Uterus (tissue), 2 donors: ENCODE measurements at regions not wholly inside any gene's neighbourhood (a gene's known extent, or its start where the extent isn't known, plus 50 kb on each side); places are given as distances from the start of the nearest gene placed in this dataset.

Source experiments
- POLR2A ChIP-seq, 2 donors: fragments of 450-650 bp; IDR thresholded peaks; one replicate each; pipeline ENCODE4 v1.6.1; 2016; ENCODE audit warnings: antibody characterized with exemption in 2 of 2, mild to moderate bottlenecking in 1 of 2, moderate library complexity in 1 of 2
- TF ChIP-seq, protein P1 (sequence below), 4 experiments: fragments of 200-600 bp in 2 of 4; fragments of 450-650 bp in 2 of 4; sonication (generic) in 2 of 4; IDR thresholded peaks; one replicate each; pipeline ENCODE4 v1.5.1; 2016 to 2019; ENCODE audit warnings: antibody characterized with exemption in 4 of 4, mild to moderate bottlenecking in 2 of 4, moderate library complexity in 1 of 4

DNA sequence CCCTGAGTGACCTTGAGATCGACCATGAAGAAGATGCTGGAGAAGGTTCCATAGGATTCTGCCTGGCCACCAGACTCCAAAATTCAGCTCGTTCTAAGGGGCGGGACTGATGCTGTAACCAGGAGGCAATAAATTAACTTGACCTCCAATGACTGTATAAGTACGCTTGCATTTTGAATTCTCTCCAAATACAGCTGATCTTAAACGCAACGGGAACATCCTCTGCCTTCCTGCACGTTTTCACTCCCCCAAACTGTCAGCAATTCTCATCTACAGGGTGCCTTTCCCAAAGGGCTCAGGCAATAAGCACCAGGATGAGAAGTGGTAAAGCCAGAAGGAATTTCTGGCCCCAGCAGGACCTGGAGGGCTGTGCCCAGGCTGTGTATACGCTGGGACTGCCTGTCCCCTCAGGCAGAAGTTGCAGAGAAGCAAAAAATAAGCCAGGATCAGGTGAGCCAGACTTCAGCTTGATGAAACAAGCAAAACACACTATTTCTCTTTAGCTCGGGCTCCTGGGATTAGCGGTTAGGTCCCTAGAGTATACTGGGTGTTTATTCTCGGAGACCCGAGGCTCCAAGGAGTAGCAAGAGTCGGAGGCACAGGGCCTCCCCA is 124.8 kb downstream of the LRIG2 start:
- TF ChIP-seq, protein P1, sequence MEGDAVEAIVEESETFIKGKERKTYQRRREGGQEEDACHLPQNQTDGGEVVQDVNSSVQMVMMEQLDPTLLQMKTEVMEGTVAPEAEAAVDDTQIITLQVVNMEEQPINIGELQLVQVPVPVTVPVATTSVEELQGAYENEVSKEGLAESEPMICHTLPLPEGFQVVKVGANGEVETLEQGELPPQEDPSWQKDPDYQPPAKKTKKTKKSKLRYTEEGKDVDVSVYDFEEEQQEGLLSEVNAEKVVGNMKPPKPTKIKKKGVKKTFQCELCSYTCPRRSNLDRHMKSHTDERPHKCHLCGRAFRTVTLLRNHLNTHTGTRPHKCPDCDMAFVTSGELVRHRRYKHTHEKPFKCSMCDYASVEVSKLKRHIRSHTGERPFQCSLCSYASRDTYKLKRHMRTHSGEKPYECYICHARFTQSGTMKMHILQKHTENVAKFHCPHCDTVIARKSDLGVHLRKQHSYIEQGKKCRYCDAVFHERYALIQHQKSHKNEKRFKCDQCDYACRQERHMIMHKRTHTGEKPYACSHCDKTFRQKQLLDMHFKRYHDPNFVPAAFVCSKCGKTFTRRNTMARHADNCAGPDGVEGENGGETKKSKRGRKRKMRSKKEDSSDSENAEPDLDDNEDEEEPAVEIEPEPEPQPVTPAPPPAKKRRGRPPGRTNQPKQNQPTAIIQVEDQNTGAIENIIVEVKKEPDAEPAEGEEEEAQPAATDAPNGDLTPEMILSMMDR (IDR thresholded peaks at IDR 0.05) = no peak
- TF ChIP-seq POLR2A (IDR thresholded peaks at IDR 0.05) = no peak
